HCT116 (cell line): ENCODE measurements at regions not wholly inside any gene's neighbourhood (a gene's known extent, or its start where the extent isn't known, plus 50 kb on each side); places are given as distances from the start of the nearest gene placed in this dataset.

Experiments used
- ATAC-seq: fragments of 200-7000 bp; cut with Tn5 transposase; 2 replicates; pipeline ENCODE4 v1.9.1; 2020; ENCODE audit warnings: mild to moderate bottlenecking, moderate library complexity
- BruUV-seq: library from RNA; stranded (reverse); fragments of 400-500 nt; replicated peaks from 2 replicates; lab custom pipeline; 2021; lab: Mats Ljungman, UMichigan
- CTCF ChIA-PET: fragments of 300-600 bp; sonication (Branson Sonifier 250); formaldehyde crosslinking; loops from one replicate; lab custom pipeline; 2021; ENCODE audit warnings: antibody characterized with exemption; lab: Charles Lee
- POLR2A ChIA-PET: fragments of 300-600, 350-600 bp; sonication (Branson Sonifier 250); formaldehyde crosslinking; loops from one replicate; lab custom pipeline; 2021; ENCODE audit warnings: antibody characterized with exemption; lab: Charles Lee
- RAD21 ChIA-PET, 2 experiments: fragments of 300-600 bp; sonication (Branson Sonifier 250); formaldehyde crosslinking; loops; one replicate each; lab custom pipeline; 2023; ENCODE audit warnings: low total read pairs in 2 of 2; ENCODE audit not compliant: uncharacterized antibody in 2 of 2, unreplicated experiment in 2 of 2, low non-redundant PET in 1 of 2; lab: Charles Lee
- DNase-seq: peaks from one replicate; pipeline ENCODE4 v3.0.0-alpha.2; 2010; ENCODE audit warnings: low read depth, low spot score
- H2AFZ ChIP-seq: fragments of 200-600 bp; shearing (Covaris generic), sonication (generic); 2 replicates; pipeline ENCODE4 v1.6.1; 2017; ENCODE audit warnings: low read depth, mixed run types, mixed read lengths, antibody characterized with exemption, low read length; ENCODE audit not compliant: poor library complexity, severe bottlenecking
- H3K27ac ChIP-seq: 2 replicates; pipeline ENCODE4 v1.5.1; 2012; ENCODE audit warnings: low read depth, low read length
- H3K27me3 ChIP-seq: fragments of 200-600 bp; sonication (generic); 2 replicates; pipeline ENCODE4 v1.6.1; 2016; ENCODE audit warnings: mixed run types, low read length, mixed read lengths; ENCODE audit not compliant: insufficient read depth
- H3K36me3 ChIP-seq, 2 experiments: fragments of 200-500 bp in 1 of 2; fragments of 200-600 bp in 1 of 2; sonication (Bioruptor generic) in 1 of 2; sonication (generic) in 1 of 2; 2 replicates each; pipeline versions ENCODE4 v1.5.1 to v1.6.1; 2014 to 2016; ENCODE audit warnings: low read length in 2 of 2, inconsistent platforms in 1 of 2, mixed read lengths in 1 of 2, mixed run types in 1 of 2; ENCODE audit not compliant: insufficient read depth in 2 of 2, control insufficient read depth in 1 of 2
- H3K4me1 ChIP-seq, 2 experiments: fragments of 200-600 bp in 1 of 2; sonication (generic) in 1 of 2; 2 replicates each; pipeline versions ENCODE4 v1.5.1 to v1.6.1; 2012 to 2017; ENCODE audit warnings: low read length in 2 of 2, inconsistent platforms in 1 of 2, mild to moderate bottlenecking in 1 of 2, mixed read lengths in 1 of 2, mixed run types in 1 of 2, moderate library complexity in 1 of 2; ENCODE audit not compliant: insufficient read depth in 2 of 2, control insufficient read depth in 1 of 2
- H3K4me2 ChIP-seq: fragments of 200-600 bp; sonication (generic); 2 replicates; pipeline ENCODE4 v1.6.1; 2017; ENCODE audit warnings: mixed run types, low read length, mixed read lengths
- H3K4me3 ChIP-seq, 2 experiments: fragments of 200-600 bp in 1 of 2; sonication (generic) in 1 of 2; replicated peaks in 1 of 2; 2 replicates each; pipeline ENCODE4 v1.5.1; 2011 to 2016; ENCODE audit warnings: low read length in 2 of 2, control low read depth in 1 of 2, low read depth in 1 of 2, mild to moderate bottlenecking in 1 of 2, mixed read lengths in 1 of 2, mixed run types in 1 of 2
- H3K79me2 ChIP-seq: fragments of 200-600 bp; sonication (generic); 2 replicates; pipeline ENCODE4 v1.6.1; 2017; ENCODE audit warnings: mild to moderate bottlenecking, mixed run types, low read length, moderate library complexity, mixed read lengths; ENCODE audit not compliant: insufficient read depth
- H3K9ac ChIP-seq: fragments of 200-600 bp; sonication (generic); 2 replicates; pipeline ENCODE4 v1.6.1; 2016; ENCODE audit warnings: low read length, mixed read lengths
- H3K9me2 ChIP-seq: fragments of 200-600 bp; sonication (generic), shearing (Covaris generic); 2 replicates; pipeline ENCODE4 v1.6.1; 2017; ENCODE audit warnings: mixed run types, mild to moderate bottlenecking, moderate library complexity; ENCODE audit not compliant: insufficient read depth
- H3K9me3 ChIP-seq, 2 experiments: fragments of 200-500 bp in 1 of 2; fragments of 200-600 bp in 1 of 2; sonication (Bioruptor generic) in 1 of 2; sonication (generic) in 1 of 2; 2 replicates each; pipeline ENCODE4 v1.6.1; 2014 to 2017; ENCODE audit warnings: low read length in 2 of 2, mixed read lengths in 2 of 2, inconsistent platforms in 1 of 2, low read depth in 1 of 2, mild to moderate bottlenecking in 1 of 2, mixed run types in 1 of 2, moderate library complexity in 1 of 2; ENCODE audit not compliant: control insufficient read depth in 1 of 2, insufficient read depth in 1 of 2
- H4K20me1 ChIP-seq: fragments of 200-600 bp; sonication (generic), shearing (Covaris generic); 2 replicates; pipeline ENCODE4 v1.6.1; 2017; ENCODE audit warnings: mixed run types, mild to moderate bottlenecking, moderate library complexity; ENCODE audit not compliant: insufficient read depth
- CBX3 ChIP-seq: IDR thresholded peaks from 2 replicates; pipeline ENCODE4 v1.6.1; 2012; ENCODE audit warnings: low read depth
- CEBPB ChIP-seq: IDR thresholded peaks from 2 replicates; pipeline ENCODE4 v1.6.1; 2012; ENCODE audit warnings: low read depth
- EGR1 ChIP-seq: IDR thresholded peaks from 2 replicates; pipeline ENCODE4 v1.6.1; 2012; ENCODE audit warnings: low read depth
- EZH2 ChIP-seq: fragments of 200-600 bp; sonication (generic); IDR thresholded peaks from 2 replicates; pipeline ENCODE4 v1.6.1; 2017; ENCODE audit warnings: antibody characterized with exemption, mixed run types
- FOSL1 ChIP-seq: IDR thresholded peaks from 2 replicates; pipeline ENCODE4 v1.6.1; 2012; ENCODE audit warnings: low read depth
- MAX ChIP-seq: IDR thresholded peaks from 2 replicates; pipeline ENCODE4 v1.6.1; 2012
- POLR2AphosphoS5 ChIP-seq: IDR thresholded peaks from 2 replicates; pipeline ENCODE4 v1.6.1; 2011; ENCODE audit warnings: mild to moderate bottlenecking, low read depth, low read length, moderate library complexity
- RAD21 ChIP-seq: IDR thresholded peaks from 2 replicates; pipeline ENCODE4 v1.6.1; 2012; ENCODE audit warnings: low read depth, mild to moderate bottlenecking
- SP1 ChIP-seq: IDR thresholded peaks from 2 replicates; pipeline ENCODE4 v1.6.1; 2012; ENCODE audit warnings: low read depth
- ZFX ChIP-seq: fragments of 450-650 bp; IDR thresholded peaks from 2 replicates; pipeline ENCODE4 v1.6.1; 2017
- ZNF274 ChIP-seq: fragments of 200-500 bp; sonication (Bioruptor generic); IDR thresholded peaks from 2 replicates; pipeline ENCODE4 v1.6.1; 2014; ENCODE audit warnings: mild to moderate bottlenecking, low read depth, low read length, inconsistent platforms
- intact Hi-C: fragments of 100-400 bp; cut with micrococcal nuclease; formaldehyde crosslinking; loops from 2 replicates; pipeline ENCODE4 v1.10.0; 2022

GRCh38 chr4:41332510-41333054 is 75.9 kb downstream of the UCHL1 start:
- TF ChIP-seq ZFX = no peak
- TF ChIP-seq FOSL1 = no peak
- no peak for TF ChIP-seq MAX
- no peak for TF ChIP-seq EGR1
- TF ChIP-seq EZH2 = no peak
- no peak for TF ChIP-seq SP1
- TF ChIP-seq RAD21 = no peak
- no peak for TF ChIP-seq POLR2AphosphoS5
- H3K9me3 ChIP-seq = no peaks in the 10 kb centered on the region
- H4K20me1 ChIP-seq = no peaks in the 10 kb centered on the region
- no peak overlapping the region for H3K27ac ChIP-seq
- DNase-seq (no peak), ATAC-seq (peak; percentile 55)
- CTCF ChIA-PET = no interaction called here
- no peaks in the 10 kb centered on the region for H3K36me3 ChIP-seq
- no peaks in the 10 kb centered on the region for H3K79me2 ChIP-seq
- H3K4me2 ChIP-seq = peak overlapping the region; percentile 11
- H3K9me2 ChIP-seq = no peaks in the 10 kb centered on the region
- no peaks in the 10 kb centered on the region for H3K27me3 ChIP-seq
- no peak overlapping the region for H3K9ac ChIP-seq
- RAD21 ChIA-PET = no interaction called here
- H3K4me3 ChIP-seq = no peak overlapping the region
- POLR2A ChIA-PET = no interaction called here
- intact Hi-C loops = no loop called here
- H3K4me1 ChIP-seq = peaks cover 10 to 29% of the 10 kb centered on the region in 2 experiments; a peak in 3 of 4 replicates
- peak overlapping the region; percentile 46 for H2AFZ ChIP-seq
- no TSS peak for BruUV-seq

- Histone ChIP-seq H3K9ac (no peak overlapping the region), H3K27ac (no peak overlapping the region), H3K36me3 (no peaks in the 10 kb centered on the region), H4K20me1 (no peaks in the 10 kb centered on the region), H3K9me2 (no peaks in the 10 kb centered on the region), H3K27me3 (no peaks in the 10 kb centered on the region), H3K9me3 (no peaks in the 10 kb centered on the region), H2AFZ (no peak overlapping the region), H3K4me3 (no peak overlapping the region), H3K4me2 (peak overlapping the region; percentile 8; the same call in 1 of the 2 replicates), H3K4me1 (peaks cover 10 to 29% of the 10 kb centered on the region in 2 experiments; a peak in 3 of 4 replicates), H3K79me2 (no peaks in the 10 kb centered on the region)
- ChIA-PET CTCF (no interaction called here), RAD21 (no interaction called here), POLR2A (no interaction called here)
- TF ChIP-seq ZNF274 = no peak
- peak; percentile 58 for TF ChIP-seq SP1
- peak; percentile 54; the same call in 1 of the 2 replicates for TF ChIP-seq CBX3
- TF ChIP-seq CEBPB = peak; percentile 54; the same call in 1 of the 2 replicates
- no peak for TF ChIP-seq POLR2AphosphoS5
- BruUV-seq = no TSS peak
- peak; percentile 34; the same call in 1 of the 2 replicates for ATAC-seq
- intact Hi-C loops = no loop called here
- DNase-seq = no peak
Measured at GRCh38 chr4:41334182-41334581, 77.5 kb downstream of the UCHL1 start.
